ENCODE measurements at regions not wholly inside any gene's neighbourhood (a gene's known extent, or its start where the extent isn't known, plus 50 kb on each side); places are given as distances from the start of the nearest gene placed in this dataset.

GRCh38 chr3:71977525-71977924 is 192.6 kb upstream of the PROK2 start:
- TF ChIP-seq, protein P1, sequence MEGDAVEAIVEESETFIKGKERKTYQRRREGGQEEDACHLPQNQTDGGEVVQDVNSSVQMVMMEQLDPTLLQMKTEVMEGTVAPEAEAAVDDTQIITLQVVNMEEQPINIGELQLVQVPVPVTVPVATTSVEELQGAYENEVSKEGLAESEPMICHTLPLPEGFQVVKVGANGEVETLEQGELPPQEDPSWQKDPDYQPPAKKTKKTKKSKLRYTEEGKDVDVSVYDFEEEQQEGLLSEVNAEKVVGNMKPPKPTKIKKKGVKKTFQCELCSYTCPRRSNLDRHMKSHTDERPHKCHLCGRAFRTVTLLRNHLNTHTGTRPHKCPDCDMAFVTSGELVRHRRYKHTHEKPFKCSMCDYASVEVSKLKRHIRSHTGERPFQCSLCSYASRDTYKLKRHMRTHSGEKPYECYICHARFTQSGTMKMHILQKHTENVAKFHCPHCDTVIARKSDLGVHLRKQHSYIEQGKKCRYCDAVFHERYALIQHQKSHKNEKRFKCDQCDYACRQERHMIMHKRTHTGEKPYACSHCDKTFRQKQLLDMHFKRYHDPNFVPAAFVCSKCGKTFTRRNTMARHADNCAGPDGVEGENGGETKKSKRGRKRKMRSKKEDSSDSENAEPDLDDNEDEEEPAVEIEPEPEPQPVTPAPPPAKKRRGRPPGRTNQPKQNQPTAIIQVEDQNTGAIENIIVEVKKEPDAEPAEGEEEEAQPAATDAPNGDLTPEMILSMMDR (conservative IDR thresholded peaks at IDR 0.05; ENCODE audit: low read depth, low read length) = no peak
- TF ChIP-seq POLR2A (IDR thresholded peaks at IDR 0.05; ENCODE audit: low read depth, low read length) (no peak), RCOR1 (IDR thresholded peaks at IDR 0.05; ENCODE audit: insufficient replicate concordance, low read length) (no peak), MAZ (IDR thresholded peaks at IDR 0.05; ENCODE audit: borderline replicate concordance, low read depth, low read length) (no peak), CHD1 (IDR thresholded peaks at IDR 0.05; ENCODE audit: low read depth, low read length) (no peak), RAD21 (IDR thresholded peaks at IDR 0.05; ENCODE audit: low read length) (no peak)

Measured in IMR-90 (cell line).